COR-L47 (cell line): ENCODE measurements at regions not wholly inside any gene's neighbourhood (a gene's known extent, or its start where the extent isn't known, plus 50 kb on each side); places are given as distances from the start of the nearest gene placed in this dataset.
A peak's percentile ranks its signal among the peaks of the same experiment; 100 is the strongest.

ENCODE experiments used
- DNase-seq: peaks from one replicate; lab custom pipeline; 2025; lab: John Stamatoyannopoulos, UW

DNA sequence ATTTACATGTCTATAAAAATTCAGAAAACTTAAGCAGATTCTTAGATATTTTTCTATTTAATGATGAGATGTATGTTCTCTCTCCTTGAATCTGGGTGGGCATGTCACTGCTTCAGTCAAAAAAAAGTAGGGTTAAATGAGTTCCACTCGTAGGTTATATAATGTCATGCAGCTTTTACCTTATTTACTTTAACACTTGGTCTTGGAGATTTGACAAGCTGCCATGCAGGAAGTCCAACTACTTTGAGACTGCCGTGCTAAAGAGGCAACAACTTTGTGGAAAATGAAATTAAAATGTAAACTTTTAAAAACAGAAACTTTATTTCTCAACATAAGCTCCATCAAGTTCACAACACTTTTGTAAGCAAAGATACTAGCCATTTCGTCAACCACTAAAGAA is 1336.0 kb upstream of the CDH8 start:
- no peak for DNase-seq

DNA sequence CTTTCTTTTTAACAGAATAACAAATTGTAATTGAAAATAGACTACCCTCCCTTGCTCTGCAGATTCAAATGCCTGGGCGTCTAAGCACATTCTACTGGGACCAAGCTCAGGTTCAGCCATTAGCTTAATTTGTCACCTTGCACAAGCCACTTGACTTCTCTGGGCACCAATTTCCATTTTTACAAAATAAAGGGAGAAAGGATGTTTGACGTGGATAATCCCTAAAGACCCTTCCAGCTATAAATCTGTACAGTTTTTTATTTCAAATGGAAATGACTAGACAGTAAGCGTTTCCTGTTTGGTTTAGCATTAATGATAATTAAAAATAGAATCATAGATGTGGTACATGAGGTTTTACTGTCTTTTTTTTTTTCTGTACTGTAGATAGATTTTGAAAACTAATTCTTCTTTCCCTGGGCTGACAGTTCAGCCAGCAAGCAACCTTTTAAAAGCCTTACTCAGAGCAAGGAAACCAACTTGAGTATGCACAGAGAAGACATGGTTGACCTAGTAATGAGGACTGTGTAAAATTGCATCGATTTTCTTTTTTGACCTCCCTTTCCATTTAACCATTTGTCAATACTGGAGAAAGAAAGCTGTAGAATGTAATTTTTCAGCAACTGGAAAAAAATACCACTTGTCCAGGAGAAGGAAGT is 1329.5 kb upstream of the CDH8 start:
- DNase-seq, result no peak

DNA sequence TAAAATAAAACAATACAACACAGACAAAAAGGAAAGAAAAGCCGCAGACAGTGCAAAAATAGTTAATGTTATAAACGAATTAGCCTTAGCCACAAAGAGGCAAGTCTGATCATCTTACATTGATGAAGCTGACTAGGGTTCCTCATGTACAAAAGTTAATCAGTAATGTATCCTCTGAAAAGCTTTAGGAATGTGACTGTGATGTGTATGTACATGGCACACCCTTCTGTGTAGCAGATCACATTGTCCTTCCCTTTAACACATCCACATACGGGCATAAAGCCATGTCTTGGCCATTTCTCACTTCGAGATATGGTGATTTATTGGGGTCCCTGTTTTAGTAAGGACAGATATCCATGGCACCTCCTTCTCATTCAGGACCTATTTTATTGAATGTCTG is 1327.5 kb upstream of the CDH8 start:
- DNase-seq, result no peak

DNA sequence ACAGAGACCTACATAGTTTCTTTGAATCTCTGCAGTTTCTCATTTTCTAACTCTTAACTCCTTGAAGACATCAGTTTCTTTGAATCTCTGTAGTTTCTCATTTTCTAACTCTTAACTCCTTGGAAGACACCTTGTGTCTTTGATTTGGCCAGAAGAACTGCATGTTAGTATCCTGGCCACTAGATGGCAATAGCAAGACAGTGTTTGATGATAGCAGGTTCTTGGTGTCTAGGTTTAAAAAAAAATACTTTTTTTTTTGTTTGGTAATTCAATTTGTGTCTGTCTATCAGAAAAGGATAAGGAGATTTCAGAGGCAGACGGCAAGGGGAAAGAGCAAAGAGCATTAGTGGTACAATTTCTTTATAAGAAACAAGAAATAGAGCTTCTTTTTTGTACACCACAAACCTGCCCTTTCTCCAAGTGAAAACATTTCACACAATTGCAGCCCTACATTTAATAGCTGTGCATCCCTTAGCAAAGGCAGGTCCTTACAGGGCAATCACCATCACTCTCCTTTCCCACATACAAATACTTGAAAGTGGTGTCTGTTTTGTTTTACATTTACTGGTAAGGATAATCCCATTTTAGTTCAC is 1324.9 kb upstream of the CDH8 start:
- peak; percentile 7 for DNase-seq

DNA sequence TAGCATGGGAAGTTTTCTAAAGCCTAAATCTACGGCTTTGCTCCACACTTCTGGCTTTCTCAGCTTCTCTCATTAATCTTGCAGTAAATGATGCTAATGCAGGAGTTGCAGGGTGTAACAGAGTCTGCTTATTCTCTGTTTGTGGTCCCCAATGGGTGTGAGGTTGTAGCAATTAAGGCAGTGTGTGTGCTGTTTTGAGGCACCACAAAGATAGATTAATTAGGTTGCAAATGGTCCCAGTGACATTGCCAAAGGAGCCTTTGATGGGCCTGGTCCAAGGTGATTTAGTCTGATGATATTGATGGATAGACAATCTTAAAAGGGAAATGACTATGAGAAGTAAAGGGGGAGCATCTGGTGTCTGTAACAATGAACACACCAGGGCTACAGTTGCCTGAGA is 1313.7 kb upstream of the CDH8 start:
- DNase-seq, result no peak

DNA sequence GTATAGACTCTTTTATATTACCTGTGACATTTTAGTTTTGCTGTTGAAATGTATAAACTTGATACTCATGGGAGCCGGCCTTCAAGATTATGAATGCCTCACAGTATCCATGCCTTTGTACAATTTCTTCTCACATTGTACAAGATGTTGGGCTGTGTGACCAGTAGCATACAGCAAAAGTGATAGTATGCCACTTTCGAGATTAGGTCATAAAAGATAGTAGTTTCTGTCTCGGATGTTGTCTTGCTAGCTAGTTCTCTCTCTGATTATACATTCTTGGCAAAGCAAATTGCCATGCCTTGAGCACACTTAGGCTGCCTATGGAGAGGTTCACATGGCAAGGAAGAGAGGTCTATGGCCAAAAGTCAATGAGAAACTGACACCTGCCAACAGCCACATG is 1309.8 kb upstream of the CDH8 start:
- DNase-seq, result no peak

DNA sequence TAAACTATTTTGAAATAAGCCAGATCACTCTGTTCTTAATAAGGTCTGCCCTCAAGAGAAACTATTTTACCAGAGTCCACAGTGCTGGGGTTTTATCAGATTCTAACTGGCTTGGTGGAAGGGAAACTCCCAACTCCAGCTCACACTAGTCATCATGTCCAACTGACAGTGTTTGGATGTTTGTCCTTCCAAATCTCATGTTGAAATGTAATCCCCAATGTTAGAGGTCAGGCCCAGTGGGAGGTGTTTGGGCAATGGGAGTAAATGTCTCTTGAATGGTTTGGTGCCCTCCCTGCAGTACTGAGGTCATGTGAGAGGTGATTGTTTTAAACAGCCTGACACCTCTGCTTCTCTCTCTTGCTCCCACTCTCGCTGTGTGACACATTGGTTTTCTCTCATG is 1301.0 kb upstream of the CDH8 start:
- DNase-seq, result no peak

DNA sequence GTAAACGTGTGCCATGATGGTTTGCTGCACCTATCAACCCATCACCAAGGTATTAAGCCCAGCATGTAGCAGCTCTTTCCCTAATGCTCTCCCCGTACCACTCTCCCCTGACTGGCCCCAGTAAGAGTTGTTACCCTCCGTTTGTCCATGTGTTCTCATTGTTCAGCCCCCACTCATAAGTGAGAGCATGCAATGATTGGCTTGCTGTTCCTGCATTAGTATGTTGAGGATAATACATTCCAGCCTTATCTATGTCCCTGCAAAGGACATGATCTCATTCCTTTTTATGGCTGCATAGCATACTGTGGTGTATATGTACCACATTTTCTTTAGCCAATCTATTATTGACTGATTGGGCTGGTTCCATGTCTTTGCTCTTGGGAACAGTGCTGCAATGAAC is 1294.9 kb upstream of the CDH8 start:
- no peak for DNase-seq

DNA sequence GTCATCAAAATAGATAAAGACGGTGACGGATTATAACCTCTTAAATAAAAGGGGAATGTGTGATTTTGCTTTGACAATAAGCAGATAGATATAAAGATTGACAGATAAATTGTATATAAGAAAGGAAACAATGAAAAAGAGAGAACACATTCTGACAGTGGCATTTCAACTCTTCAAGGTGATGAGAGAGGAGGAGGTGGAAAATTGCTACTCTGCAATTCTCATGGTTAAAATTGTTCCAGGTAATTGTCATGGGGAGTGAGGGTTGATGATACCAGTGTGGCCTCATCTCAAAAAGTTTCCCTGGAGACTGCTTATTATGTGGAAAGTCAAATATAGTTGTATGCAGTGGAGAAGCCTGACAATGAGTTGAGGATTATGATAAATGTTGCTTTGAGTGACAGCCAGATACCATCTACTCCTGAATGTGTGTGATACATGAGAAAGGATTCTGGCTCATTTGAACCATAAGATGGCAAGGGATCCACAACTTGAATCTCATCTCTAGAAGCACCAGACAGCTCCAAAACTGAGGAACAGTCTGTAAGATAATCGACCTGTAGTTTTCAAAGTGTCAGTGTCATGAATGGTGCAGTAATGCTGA is 1290.6 kb upstream of the CDH8 start:
- no peak for DNase-seq

DNA sequence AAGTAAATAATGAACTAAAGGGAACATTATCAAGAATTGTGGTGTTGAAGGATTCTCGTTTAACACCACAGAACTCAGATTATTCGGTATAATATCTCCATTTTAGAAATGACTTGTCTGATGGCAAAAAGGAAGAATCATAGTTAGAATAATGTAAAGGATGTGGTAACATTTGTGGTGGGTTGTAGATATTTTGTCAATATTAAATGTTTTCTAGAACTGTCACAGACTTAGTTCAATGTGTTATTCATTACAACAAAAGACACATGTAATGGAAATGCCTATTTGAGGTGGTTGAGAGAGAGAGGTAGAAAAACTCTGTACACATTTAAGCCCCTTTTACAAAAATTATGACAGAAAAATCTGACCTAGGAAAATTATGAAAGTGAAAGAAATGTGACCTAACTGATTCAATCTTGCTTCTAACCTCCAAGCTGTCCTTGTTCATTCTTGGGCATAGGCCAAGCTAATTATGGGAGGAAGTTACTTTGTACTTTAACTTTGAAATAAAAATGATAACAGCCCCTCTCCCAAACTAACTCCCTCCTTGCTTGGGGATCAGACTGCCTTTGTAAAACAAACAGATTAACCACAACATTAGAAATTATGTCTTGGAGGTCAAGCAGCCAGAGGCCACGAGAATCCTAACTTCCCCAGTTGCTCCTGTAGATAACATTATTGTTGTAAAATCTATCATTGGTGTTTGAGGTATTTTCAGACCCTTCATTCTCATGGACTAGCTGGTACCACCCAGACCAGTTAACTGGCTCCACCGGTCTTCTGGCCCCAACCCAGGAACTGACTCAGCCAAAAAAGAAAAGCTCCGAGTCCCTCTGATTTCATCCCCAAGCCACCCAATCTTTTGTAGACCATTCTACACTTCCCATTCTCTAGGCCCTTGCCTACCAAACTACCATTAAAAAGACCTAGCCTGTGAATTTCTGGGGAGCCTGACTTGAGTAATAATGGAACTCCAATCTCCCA is 1287.8 kb upstream of the CDH8 start:
- no peak for DNase-seq

DNA sequence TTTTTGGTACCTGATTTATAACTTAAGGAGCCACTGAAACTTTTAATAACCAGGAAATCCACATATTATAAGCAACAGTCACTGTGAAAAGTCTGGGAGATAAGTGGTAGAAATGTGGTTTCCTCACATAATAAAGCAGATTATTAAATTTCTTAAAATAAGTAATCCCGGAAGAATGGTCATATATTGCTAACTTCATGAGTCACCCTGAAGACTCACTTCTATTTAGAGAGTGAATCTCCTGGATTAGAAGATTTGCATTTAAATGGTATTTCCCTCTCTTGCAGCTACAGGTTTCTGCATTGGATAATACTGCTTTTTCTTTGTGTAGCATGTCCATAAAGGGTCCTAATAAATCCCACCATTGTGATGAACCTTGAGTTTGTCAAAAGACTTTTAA is 1286.8 kb upstream of the CDH8 start:
- no peak for DNase-seq

DNA sequence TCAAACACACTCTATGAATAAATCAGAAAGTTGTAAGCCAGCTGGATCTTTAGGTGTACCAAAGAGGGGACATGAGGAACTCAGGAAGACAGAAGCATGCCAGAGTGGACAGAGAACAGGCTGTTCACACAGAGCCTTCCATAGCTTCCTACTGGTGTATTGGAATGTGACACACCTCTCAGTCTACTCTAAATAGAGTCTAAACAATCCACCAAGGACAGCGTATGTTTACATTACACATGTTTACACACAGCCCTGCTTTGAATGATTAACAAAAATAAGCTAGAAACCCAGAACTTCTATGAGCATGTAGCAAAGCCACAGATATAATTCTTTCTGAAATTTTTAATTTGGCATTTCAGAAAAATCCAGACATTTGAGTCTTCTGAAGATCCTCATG is 1279.0 kb upstream of the CDH8 start:
- no peak for DNase-seq

DNA sequence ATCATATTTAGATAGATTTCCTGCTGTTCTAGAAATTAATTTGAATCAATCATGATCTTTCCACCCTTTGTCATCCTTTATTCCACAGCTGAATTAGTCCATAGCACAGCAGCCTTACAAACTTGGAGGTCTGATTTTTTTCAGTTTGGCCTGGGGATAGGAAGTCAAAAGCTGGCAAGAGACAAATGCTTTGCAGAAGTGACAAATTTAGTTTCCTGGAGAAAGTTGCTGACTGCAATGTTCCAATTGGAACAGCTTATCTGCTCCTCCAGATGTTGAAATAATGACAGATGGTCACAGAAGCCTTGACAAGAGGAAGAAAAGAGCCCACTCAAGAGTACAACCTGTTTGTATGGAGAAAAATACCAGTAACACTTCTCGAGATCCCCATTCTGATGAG is 1276.1 kb upstream of the CDH8 start:
- DNase-seq, result no peak

DNA sequence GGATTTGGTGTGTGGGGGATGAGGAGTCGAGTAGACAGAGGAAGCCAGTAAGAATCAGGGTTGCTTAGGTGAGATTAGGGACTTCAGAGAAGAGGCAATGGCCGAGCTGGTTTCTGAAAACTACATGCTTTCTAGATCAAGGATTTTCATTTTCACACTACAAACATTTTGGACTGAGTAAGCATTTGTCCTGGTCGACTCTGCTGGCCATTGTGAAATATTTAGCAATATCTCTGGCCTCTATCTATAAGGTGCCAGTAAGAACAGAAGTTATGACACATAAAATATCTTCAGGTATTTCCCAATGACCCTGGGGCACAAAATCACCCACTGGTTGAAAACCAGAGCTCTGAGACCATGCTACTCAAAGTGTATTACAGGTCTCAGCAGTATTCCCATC is 1275.1 kb upstream of the CDH8 start:
- DNase-seq, result no peak

DNA sequence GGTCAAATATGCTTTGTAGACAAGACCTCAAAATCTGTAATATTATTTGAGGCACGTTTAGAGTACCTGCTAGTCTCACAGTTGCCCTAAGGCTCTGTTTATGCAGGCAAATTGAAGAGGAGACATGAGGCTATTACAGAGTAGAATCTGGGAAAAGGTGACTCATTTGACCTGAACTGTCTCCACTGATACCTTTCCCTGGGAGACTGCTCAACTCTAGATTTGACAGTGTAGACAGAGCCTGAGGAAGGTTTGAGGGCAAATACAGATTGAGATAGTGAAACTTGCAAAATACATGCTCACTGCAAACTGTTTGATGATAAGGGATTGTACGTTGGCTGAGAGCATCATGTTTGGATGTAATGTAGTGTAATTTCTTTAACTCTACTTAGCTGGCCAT is 1266.6 kb upstream of the CDH8 start:
- no peak for DNase-seq

DNA sequence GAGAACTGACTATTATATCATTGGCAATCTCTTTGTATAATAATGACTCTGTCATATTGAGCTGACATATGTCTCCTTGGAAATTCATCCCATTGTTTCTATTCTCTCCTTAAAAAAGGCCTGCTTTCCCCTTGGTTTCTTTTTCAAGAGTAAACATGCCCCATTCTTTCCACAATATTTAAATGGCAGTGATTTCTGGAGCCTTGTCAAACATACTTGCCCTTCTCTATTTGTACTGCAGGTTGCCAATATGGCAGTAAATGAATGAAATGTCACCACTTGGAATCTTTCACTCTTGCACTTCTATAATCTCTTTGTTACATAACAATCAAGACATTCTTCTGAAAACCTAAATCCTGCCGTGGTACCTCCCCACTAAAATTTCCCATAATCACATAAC is 1265.1 kb upstream of the CDH8 start:
- DNase-seq, result no peak

DNA sequence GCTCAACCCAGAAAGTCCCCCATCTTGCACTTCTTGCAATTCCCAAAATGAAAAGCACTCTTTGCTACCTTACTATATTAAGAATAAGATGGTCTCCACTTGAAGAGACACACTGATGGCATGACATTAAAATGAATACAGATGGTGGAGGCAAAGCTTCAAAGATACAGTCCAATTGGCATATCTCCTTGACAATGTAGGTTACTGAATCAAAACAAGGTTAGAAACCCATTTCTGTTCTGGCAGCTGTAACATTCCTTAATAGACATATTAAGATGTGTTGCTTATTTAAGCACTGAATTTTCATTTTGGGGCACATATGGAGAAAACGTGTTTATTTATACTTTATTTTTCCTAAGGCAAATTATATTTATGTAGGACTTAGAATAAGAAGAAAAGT is 1262.8 kb upstream of the CDH8 start:
- no peak for DNase-seq

DNA sequence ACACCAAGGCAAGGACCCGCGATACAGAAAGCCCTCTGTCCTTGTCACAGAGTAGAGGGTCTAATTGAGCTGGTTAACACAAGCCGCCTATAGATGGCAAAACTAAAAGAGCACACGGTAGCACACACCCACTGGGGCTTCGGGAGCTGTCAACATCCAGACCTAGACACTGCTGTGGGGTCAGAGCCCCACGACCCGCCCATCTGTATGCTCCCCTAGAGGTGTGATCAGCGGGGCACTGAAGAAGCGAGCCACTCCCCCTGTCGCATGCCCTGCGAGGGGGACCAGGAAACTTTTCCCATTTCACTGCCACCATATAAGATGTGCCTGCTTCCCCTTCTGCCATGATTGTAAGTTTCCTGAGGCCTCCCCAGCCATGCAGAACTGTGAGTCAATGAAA is 1255.8 kb upstream of the CDH8 start:
- DNase-seq, result no peak

DNA sequence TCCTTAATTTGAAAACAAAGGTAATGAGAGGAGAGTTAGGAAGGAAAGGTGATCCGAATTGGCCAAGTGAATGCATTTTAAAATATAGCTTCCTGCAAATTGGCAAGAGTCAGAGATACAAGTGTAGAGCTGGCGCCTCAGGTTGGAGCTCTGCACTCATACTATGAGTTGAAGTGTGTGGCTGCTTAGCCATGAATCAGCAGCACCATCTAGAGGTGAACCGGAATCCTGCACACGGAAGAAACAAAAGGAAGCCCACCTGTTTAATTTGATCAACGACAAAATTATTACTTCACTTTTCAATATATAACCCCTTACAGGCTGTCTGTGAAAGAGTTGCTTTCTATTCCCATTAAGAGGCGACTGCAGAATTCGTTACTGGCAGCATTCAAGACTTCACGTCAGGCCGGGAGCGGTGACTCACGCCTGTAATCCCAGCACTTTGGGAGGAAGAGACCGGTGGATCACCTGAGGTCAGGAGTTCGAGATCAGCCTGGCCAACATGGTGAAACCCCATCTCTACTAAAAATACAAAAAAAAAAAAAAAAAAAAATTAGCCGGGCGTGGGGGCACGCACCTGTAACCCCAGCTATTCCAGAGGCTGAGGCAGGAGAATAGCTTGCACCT is 1253.7 kb upstream of the CDH8 start:
- peak; percentile 3 for DNase-seq

DNA sequence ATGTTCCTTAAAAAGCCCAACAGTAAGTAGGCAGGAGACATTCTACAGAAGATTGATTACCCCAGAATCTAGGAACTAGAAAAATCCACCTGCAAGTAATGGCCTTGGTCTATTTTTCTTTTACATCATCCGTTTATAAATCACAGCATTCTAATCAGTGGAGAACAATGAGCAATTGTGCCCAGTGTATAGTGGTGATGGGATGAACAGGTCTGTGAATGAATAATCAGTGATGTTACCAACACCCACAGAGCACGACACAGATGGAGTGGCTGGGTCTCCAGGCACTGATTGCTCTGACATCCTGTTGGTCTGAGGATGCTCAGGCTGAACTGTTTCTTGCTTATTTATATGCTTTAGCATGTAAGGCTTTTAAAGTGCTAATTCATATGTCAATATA is 1251.2 kb upstream of the CDH8 start:
- no peak for DNase-seq

DNA sequence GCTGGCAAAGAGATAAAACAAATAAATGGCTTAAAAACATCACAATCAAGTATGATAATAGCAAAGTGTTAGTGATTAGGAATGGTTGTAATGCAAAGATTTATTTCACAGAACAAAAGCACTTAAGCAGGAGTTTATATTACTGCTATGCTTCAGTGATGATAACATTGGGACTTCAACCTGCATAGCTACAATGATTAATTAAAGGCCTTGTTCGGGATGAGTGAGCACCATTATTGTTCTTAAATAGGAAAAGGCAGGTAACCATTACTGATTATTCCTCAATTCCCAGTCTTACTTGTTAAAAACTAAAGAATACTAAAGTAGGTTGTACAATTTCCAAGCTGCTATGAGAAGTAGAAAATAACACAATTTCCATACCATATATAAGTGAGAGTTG is 1247.5 kb upstream of the CDH8 start:
- no peak for DNase-seq

DNA sequence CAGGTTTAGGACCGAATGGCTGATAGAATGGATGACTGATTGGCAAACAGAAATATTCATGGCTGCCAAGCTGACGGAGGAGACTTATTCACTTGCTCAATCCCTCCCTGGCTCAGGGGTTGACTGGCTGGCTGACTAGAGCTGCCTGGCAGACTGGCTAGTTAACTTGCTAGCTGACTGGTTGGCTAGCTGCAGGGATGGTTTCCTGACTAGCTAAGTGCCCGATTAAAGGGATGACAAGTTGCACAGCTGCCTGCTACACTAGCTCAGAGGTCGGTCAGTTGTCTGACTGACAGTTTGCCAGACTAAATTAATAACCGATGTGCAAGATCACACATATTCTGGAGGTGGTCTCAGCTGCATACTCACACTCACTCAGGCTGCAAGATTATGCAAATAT is 1208.4 kb upstream of the CDH8 start:
- no peak for DNase-seq
